Thyroid gland (tissue), 4 donors: ENCODE measurements at regions not wholly inside any gene's neighbourhood (a gene's known extent, or its start where the extent isn't known, plus 50 kb on each side); places are given as distances from the start of the nearest gene placed in this dataset.

Source experiments
- POLR2A ChIP-seq, 2 donors: fragments of 450-650 bp; IDR thresholded peaks; one replicate each; pipeline ENCODE4 v1.6.1; 2017; ENCODE audit warnings: antibody characterized with exemption in 2 of 2, mild to moderate bottlenecking in 2 of 2, moderate library complexity in 1 of 2
- TF ChIP-seq, protein P1 (sequence below), 6 experiments: fragments of 200-600 bp in 3 of 6; fragments of 450-650 bp in 3 of 6; sonication (generic) in 3 of 6; IDR thresholded peaks; one replicate each; pipeline ENCODE4 v1.5.1; 2016 to 2019; ENCODE audit warnings: antibody characterized with exemption in 6 of 6, mild to moderate bottlenecking in 2 of 6, inconsistent platforms in 1 of 6, moderate library complexity in 1 of 6

DNA sequence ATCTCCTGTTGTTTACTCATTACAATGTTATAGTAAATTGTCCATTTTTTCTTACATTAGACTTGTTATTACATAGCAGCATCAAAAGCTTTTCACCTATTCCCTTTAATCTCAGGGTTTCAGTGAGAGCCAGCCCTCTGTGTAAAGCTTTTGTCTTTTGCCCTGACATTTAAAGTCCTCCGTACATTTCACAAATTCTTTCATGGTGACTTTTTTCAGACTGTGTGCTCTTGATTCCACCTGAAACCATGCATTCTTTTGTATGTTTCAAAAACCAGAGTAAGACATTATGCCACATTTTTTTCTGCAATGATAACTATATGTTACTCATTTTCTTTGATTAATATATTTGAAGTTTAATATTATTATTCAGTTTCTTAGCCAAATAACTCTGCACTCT lies 781.4 kb upstream of the ROBO1 start:
- TF ChIP-seq, protein P1, sequence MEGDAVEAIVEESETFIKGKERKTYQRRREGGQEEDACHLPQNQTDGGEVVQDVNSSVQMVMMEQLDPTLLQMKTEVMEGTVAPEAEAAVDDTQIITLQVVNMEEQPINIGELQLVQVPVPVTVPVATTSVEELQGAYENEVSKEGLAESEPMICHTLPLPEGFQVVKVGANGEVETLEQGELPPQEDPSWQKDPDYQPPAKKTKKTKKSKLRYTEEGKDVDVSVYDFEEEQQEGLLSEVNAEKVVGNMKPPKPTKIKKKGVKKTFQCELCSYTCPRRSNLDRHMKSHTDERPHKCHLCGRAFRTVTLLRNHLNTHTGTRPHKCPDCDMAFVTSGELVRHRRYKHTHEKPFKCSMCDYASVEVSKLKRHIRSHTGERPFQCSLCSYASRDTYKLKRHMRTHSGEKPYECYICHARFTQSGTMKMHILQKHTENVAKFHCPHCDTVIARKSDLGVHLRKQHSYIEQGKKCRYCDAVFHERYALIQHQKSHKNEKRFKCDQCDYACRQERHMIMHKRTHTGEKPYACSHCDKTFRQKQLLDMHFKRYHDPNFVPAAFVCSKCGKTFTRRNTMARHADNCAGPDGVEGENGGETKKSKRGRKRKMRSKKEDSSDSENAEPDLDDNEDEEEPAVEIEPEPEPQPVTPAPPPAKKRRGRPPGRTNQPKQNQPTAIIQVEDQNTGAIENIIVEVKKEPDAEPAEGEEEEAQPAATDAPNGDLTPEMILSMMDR (IDR thresholded peaks at IDR 0.05): no peak
- no peak for TF ChIP-seq POLR2A (IDR thresholded peaks at IDR 0.05)
